C4-2B (cell line): ENCODE measurements at regions not wholly inside any gene's neighbourhood (a gene's known extent, or its start where the extent isn't known, plus 50 kb on each side); places are given as distances from the start of the nearest gene placed in this dataset.

Experiments
- H3K27ac ChIP-seq: fragments of 450-650 bp; 2 replicates; pipeline ENCODE4 v1.5.1; 2017
- ZFX ChIP-seq: fragments of 450-650 bp; IDR thresholded peaks from 2 replicates; pipeline ENCODE4 v1.6.1; 2017
- TF ChIP-seq, protein P1 (sequence below): fragments of 450-650 bp; conservative IDR thresholded peaks from 2 replicates; pipeline ENCODE4 v1.5.1; 2017; ENCODE audit warnings: mild to moderate bottlenecking

- no peak overlapping the region for H3K27ac ChIP-seq
- no peak for TF ChIP-seq ZFX
- TF ChIP-seq, protein P1, sequence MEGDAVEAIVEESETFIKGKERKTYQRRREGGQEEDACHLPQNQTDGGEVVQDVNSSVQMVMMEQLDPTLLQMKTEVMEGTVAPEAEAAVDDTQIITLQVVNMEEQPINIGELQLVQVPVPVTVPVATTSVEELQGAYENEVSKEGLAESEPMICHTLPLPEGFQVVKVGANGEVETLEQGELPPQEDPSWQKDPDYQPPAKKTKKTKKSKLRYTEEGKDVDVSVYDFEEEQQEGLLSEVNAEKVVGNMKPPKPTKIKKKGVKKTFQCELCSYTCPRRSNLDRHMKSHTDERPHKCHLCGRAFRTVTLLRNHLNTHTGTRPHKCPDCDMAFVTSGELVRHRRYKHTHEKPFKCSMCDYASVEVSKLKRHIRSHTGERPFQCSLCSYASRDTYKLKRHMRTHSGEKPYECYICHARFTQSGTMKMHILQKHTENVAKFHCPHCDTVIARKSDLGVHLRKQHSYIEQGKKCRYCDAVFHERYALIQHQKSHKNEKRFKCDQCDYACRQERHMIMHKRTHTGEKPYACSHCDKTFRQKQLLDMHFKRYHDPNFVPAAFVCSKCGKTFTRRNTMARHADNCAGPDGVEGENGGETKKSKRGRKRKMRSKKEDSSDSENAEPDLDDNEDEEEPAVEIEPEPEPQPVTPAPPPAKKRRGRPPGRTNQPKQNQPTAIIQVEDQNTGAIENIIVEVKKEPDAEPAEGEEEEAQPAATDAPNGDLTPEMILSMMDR = no peak
Measured at GRCh38 chr20:34163307-34163706, 51.3 kb upstream of the EIF2S2 start.

DNA sequence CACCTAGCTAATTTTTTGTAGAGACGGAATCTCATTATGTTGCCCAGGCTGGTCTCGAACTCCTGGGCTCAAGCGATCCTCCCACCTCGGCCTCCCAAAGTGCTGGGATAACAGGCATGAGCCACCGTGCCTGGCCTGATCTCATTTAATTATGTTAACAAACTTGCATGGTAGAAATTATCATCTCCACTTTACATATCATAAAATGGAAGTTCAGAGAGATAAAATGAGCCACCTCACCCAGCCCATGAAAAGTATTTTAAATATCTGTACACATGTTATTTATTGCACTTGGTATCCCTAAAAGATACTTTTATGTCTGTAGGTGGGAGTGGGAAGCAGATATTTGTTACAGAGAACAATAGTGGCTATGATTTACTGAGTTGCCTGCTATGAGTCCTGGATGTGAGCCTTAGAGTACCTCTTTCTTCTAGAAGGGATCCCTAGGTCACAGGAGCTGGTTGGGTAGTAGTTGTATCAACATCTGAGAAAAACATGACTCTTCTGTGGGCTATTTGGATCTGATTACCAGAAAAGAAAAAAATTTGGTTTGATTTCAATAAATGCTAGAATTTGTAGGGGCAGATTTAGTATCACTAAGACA is 52.4 kb upstream of the EIF2S2 start:
- TF ChIP-seq, protein P1 = no peak
- H3K27ac ChIP-seq = no peak overlapping the region

DNA sequence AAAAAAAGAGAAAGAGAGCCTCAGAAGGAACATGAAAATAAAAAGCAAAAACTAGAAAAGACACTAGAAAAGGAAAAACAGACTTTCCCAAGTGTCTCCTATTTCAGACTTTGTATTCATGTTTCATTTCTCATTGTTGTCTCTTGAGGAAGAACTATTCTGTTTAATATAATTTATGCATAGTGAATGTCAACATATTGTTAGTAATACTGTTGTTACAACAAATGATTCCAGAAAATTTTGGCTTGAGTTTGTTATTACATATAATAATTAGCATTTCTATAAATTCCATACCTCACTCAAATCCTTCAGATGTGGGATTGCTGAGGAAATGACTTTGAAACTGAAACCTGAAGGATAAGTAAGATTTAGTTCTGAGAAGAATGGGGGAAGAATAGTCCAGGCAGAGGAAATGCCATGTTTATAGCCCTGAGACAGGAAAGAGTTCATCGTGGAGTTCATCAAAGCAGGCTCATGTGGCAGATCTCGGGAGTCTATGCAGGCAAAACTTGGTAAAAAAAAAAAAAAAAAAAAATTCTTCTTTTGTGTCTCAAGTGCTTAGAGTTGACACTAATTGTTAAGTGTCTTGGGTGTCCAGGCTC is 53.1 kb upstream of the EIF2S2 start:
- no peak overlapping the region for H3K27ac ChIP-seq
- TF ChIP-seq, protein P1 = no peak
- TF ChIP-seq ZFX = no peak

GRCh38 chr20:34171640-34172039 is 59.6 kb upstream of the EIF2S2 start:
- no peak for TF ChIP-seq ZFX
- TF ChIP-seq, protein P1 = no peak
- H3K27ac ChIP-seq = no peak overlapping the region

GRCh38 chr20:34172926-34173325 is 60.9 kb upstream of the EIF2S2 start:
- no peak overlapping the region for H3K27ac ChIP-seq
- TF ChIP-seq, protein P1 = no peak
- no peak for TF ChIP-seq ZFX

- no peak overlapping the region for H3K27ac ChIP-seq
- TF ChIP-seq, protein P1 = no peak
- TF ChIP-seq ZFX = no peak
Measured at GRCh38 chr20:34175079-34175478, 63.0 kb upstream of the EIF2S2 start.

- H3K27ac ChIP-seq = no peak overlapping the region
- TF ChIP-seq ZFX = no peak
- TF ChIP-seq, protein P1 = no peak
Measured at GRCh38 chr20:34175879-34176278, 63.8 kb upstream of the EIF2S2 start.
